ENCODE measurements at regions not wholly inside any gene's neighbourhood (a gene's known extent, or its start where the extent isn't known, plus 50 kb on each side); places are given as distances from the start of the nearest gene placed in this dataset.

GRCh38 chr10:63027531-63027930 is 105.6 kb upstream of the NRBF2 start (continued):
- TF ChIP-seq SKIL (CRISPR knock-in tag; IDR thresholded peaks at IDR 0.05; ENCODE audit: borderline replicate concordance) (no peak), TGIF2 (CRISPR knock-in tag; IDR thresholded peaks at IDR 0.05) (no peak)

GRCh38 chr10:63021225-63021624 is 111.9 kb upstream of the NRBF2 start:
- no peak for ATAC-seq
- no peak overlapping the region for H3K4me3 ChIP-seq (replicated peaks in 1 of 3; ENCODE audit: insufficient read depth in 1 of 3, low read depth in 2 of 3, low read length in 3 of 3)
- no peaks in the 10 kb centered on the region for H3K27me3 ChIP-seq (ENCODE audit: control insufficient read depth in 1 of 2, insufficient read depth in 2 of 2, low read length in 2 of 2)
- no peak for FAIRE-seq
- POLR2A ChIA-PET = no interaction called here
- intact Hi-C loops (cut with micrococcal nuclease; ENCODE audit: unreplicated experiment) = no loop called here
- H3K79me2 ChIP-seq (ENCODE audit: insufficient read depth, low read length) = no peaks in the 10 kb centered on the region
- H4K20me1 ChIP-seq (ENCODE audit: insufficient read depth, low read length) = no peaks in the 10 kb centered on the region
- CTCF ChIA-PET (ENCODE audit: low intra/inter-chr PET ratio, low total read pairs) = no interaction called here
- H3K9ac ChIP-seq (ENCODE audit: insufficient read depth, low read depth, low read length) = no peak overlapping the region
- no peaks in the 10 kb centered on the region for H3K36me3 ChIP-seq (replicated peaks in 1 of 2; ENCODE audit: control insufficient read depth in 1 of 2, insufficient read depth in 2 of 2, low read length in 2 of 2)
- in situ Hi-C loops (cut with HindIII; ENCODE audit: extremely low pct_ligation_motif_present, low pct_unique_long_range_greater_than_20kb) = no loop called here
- DNase-seq (ENCODE audit: low spot score) = no peak
- no peaks in the 10 kb centered on the region for H3K9me3 ChIP-seq (ENCODE audit: low read length)
- H3K27ac ChIP-seq (ENCODE audit: extremely low read length, insufficient read depth, low read length) = no peak overlapping the region
- no peaks in the 10 kb centered on the region for H3K4me1 ChIP-seq (ENCODE audit: insufficient read depth, low read length)
- no TSS peak for BruUV-seq (replicated peaks)
- WGBS (ENCODE audit: low lambda C conversion rate) = 38% methylated on average over 1 of the region's 1 CpG
- no peak overlapping the region for H3K4me2 ChIP-seq (ENCODE audit: low read depth, low read length)
- no peak overlapping the region for H2AFZ ChIP-seq (ENCODE audit: low read length)
- no peak for TF ChIP-seq CREM (IDR thresholded peaks at IDR 0.05)
- no peak for TF ChIP-seq CREM (CRISPR knock-in tag; IDR thresholded peaks at IDR 0.05)
- no peak for TF ChIP-seq RBM22 (optimal IDR thresholded peaks at IDR 0.05; ENCODE audit: low read length)
- TF ChIP-seq, protein P1, sequence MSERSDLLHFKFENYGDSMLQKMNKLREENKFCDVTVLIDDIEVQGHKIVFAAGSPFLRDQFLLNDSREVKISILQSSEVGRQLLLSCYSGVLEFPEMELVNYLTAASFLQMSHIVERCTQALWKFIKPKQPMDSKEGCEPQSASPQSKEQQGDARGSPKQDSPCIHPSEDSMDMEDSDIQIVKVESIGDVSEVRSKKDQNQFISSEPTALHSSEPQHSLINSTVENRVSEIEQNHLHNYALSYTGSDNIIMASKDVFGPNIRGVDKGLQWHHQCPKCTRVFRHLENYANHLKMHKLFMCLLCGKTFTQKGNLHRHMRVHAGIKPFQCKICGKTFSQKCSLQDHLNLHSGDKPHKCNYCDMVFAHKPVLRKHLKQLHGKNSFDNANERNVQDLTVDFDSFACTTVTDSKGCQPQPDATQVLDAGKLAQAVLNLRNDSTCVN (CRISPR knock-in tag; IDR thresholded peaks at IDR 0.05; ENCODE audit: borderline replicate concordance) = no peak
- no peak for TF ChIP-seq NR2F1 (CRISPR knock-in tag; IDR thresholded peaks at IDR 0.05)
- TF ChIP-seq ARID4A (CRISPR knock-in tag; IDR thresholded peaks at IDR 0.05; ENCODE audit: borderline replicate concordance) = no peak
- TF ChIP-seq ZNF142 (CRISPR knock-in tag; IDR thresholded peaks at IDR 0.05) = no peak
- TF ChIP-seq MBNL3 (CRISPR knock-in tag; conservative IDR thresholded peaks at IDR 0.05) = no peak
